H9 (cell line): ENCODE measurements at regions not wholly inside any gene's neighbourhood (a gene's known extent, or its start where the extent isn't known, plus 50 kb on each side); places are given as distances from the start of the nearest gene placed in this dataset.
A peak's percentile ranks its signal among the peaks of the same experiment; 100 is the strongest.

Source experiments
- DNase-seq: peaks from one replicate; pipeline ENCODE4 v3.0.0-alpha.2; 2017
- H2AFZ ChIP-seq: one replicate; pipeline ENCODE4 v1.6.1; 2013; ENCODE audit warnings: mild to moderate bottlenecking, low read length, control low read depth, moderate library complexity
- H2AK5ac ChIP-seq: 2 replicates; pipeline ENCODE4 v1.6.1; 2013; ENCODE audit warnings: low read length, control low read depth, mixed read lengths; ENCODE audit not compliant: insufficient read length
- H2BK120ac ChIP-seq: one replicate; pipeline ENCODE4 v1.6.1; 2013; ENCODE audit warnings: low read depth, mild to moderate bottlenecking, low read length, control low read depth, inconsistent platforms; ENCODE audit not compliant: poor library complexity, severe bottlenecking
- H2BK12ac ChIP-seq: 2 replicates; pipeline ENCODE4 v1.6.1; 2013; ENCODE audit warnings: low read length, control low read depth, mixed read lengths, low read depth; ENCODE audit not compliant: insufficient read length
- H2BK15ac ChIP-seq: 2 replicates; pipeline ENCODE4 v1.6.1; 2013; ENCODE audit warnings: low read depth, low read length, control low read depth
- H2BK20ac ChIP-seq: one replicate; pipeline ENCODE4 v1.6.1; 2013; ENCODE audit warnings: low read depth, mild to moderate bottlenecking, low read length, control low read depth, inconsistent platforms; ENCODE audit not compliant: poor library complexity, severe bottlenecking
- H2BK5ac ChIP-seq: 2 replicates; pipeline ENCODE4 v1.6.1; 2013; ENCODE audit warnings: low read length, control low read depth, mixed read lengths; ENCODE audit not compliant: insufficient read length
- H3K14ac ChIP-seq: 2 replicates; pipeline ENCODE4 v1.6.1; 2013; ENCODE audit warnings: low read length, control low read depth; ENCODE audit not compliant: insufficient read depth
- H3K18ac ChIP-seq: 2 replicates; pipeline ENCODE4 v1.6.1; 2013; ENCODE audit warnings: low read depth, mild to moderate bottlenecking, mixed read lengths, low read length, control low read depth; ENCODE audit not compliant: insufficient read length
- H3K23ac ChIP-seq: 2 replicates; pipeline ENCODE4 v1.6.1; 2013; ENCODE audit warnings: low read length, control low read depth, mixed read lengths, low read depth; ENCODE audit not compliant: insufficient read length
- H3K23me2 ChIP-seq: 2 replicates; pipeline ENCODE4 v1.6.1; 2013; ENCODE audit warnings: low read depth, mild to moderate bottlenecking, mixed read lengths, low read length, control low read depth; ENCODE audit not compliant: insufficient read length, poor library complexity, severe bottlenecking
- H3K27ac ChIP-seq: 2 replicates; pipeline ENCODE4 v1.5.1; 2013; ENCODE audit warnings: low read length, control low read depth, mixed read lengths, low read depth; ENCODE audit not compliant: insufficient read length
- H3K27me3 ChIP-seq: 2 replicates; pipeline ENCODE4 v1.6.1; 2013; ENCODE audit warnings: low read length, control low read depth, inconsistent platforms; ENCODE audit not compliant: insufficient read depth
- H3K4ac ChIP-seq: 2 replicates; pipeline ENCODE4 v1.6.1; 2013; ENCODE audit warnings: low read depth, mild to moderate bottlenecking, control low read depth, inconsistent platforms, low read length, moderate library complexity
- H3K4me1 ChIP-seq: 2 replicates; pipeline ENCODE4 v1.6.1; 2013; ENCODE audit warnings: low read length, control low read depth, inconsistent platforms; ENCODE audit not compliant: insufficient read depth
- H3K4me2 ChIP-seq: 2 replicates; pipeline ENCODE4 v1.6.1; 2013; ENCODE audit warnings: low read length, control low read depth, mixed read lengths; ENCODE audit not compliant: insufficient read length, insufficient read depth
- H3K56ac ChIP-seq: 2 replicates; pipeline ENCODE4 v1.6.1; 2013; ENCODE audit warnings: low read depth, mild to moderate bottlenecking, mixed read lengths, low read length, control low read depth; ENCODE audit not compliant: insufficient read length
- H3K79me1 ChIP-seq: 2 replicates; pipeline ENCODE4 v1.6.1; 2013; ENCODE audit warnings: low read depth, mild to moderate bottlenecking, moderate library complexity, low read length, control low read depth, inconsistent platforms; ENCODE audit not compliant: insufficient read depth, poor library complexity, severe bottlenecking
- H3K79me2 ChIP-seq: 2 replicates; pipeline ENCODE4 v1.6.1; 2013; ENCODE audit warnings: low read length, control low read depth, inconsistent platforms; ENCODE audit not compliant: insufficient read depth
- H3K9ac ChIP-seq: 2 replicates; pipeline ENCODE4 v1.6.1; 2013; ENCODE audit warnings: low read length, control low read depth, mixed read lengths; ENCODE audit not compliant: insufficient read length; ENCODE audit errors: extremely low read depth
- H3K9me3 ChIP-seq: one replicate; pipeline ENCODE4 v1.6.1; 2013; ENCODE audit warnings: low read depth, low read length, inconsistent platforms; ENCODE audit not compliant: control insufficient read depth
- H3T11ph ChIP-seq: one replicate; pipeline ENCODE4 v1.6.1; 2013; ENCODE audit warnings: mild to moderate bottlenecking, low read length, control low read depth, inconsistent platforms
- H4K20me1 ChIP-seq: one replicate; pipeline ENCODE4 v1.6.1; 2013; ENCODE audit not compliant: control insufficient read depth, insufficient read length, insufficient read depth
- H4K5ac ChIP-seq: 2 replicates; pipeline ENCODE4 v1.6.1; 2013; ENCODE audit warnings: low read depth, mild to moderate bottlenecking, mixed read lengths, low read length, control low read depth; ENCODE audit not compliant: insufficient read length
- H4K8ac ChIP-seq: replicated peaks from 2 replicates; pipeline ENCODE4 v1.6.1; 2013; ENCODE audit warnings: low read length, control low read depth, mixed read lengths, low read depth; ENCODE audit not compliant: insufficient read length
- H4K91ac ChIP-seq: 2 replicates; pipeline ENCODE4 v1.6.1; 2013; ENCODE audit warnings: low read depth, mild to moderate bottlenecking, moderate library complexity, mixed read lengths, low read length, control low read depth; ENCODE audit not compliant: insufficient read length
- H3K27ac Mint-ChIP-seq, 3 experiments: 2 replicates in 2 of 3; 3 replicates in 1 of 3; pipeline ENCODE4 v1.8.0; 2020 to 2021; ENCODE audit warnings: mixed read lengths in 3 of 3, mild to moderate bottlenecking in 1 of 3, moderate library complexity in 1 of 3
- H3K27me3 Mint-ChIP-seq: 2 replicates; pipeline ENCODE4 v1.8.0; 2021; ENCODE audit warnings: low read depth, mild to moderate bottlenecking, moderate library complexity, mixed read lengths
- H3K36me3 Mint-ChIP-seq, 3 experiments: 2 replicates in 2 of 3; 3 replicates in 1 of 3; pipeline ENCODE4 v1.8.0; 2020 to 2021; ENCODE audit warnings: low read depth in 3 of 3, mixed read lengths in 3 of 3; ENCODE audit not compliant: insufficient read depth in 1 of 3
- H3K4me1 Mint-ChIP-seq, 2 experiments: 2 replicates each; pipeline ENCODE4 v1.8.0; 2020; ENCODE audit warnings: mixed read lengths in 2 of 2
- H3K4me3 Mint-ChIP-seq, 2 experiments: 2 replicates in 1 of 2; 3 replicates in 1 of 2; pipeline ENCODE4 v1.8.0; 2020 to 2021; ENCODE audit warnings: mild to moderate bottlenecking in 2 of 2, mixed read lengths in 2 of 2, moderate library complexity in 1 of 2
- H3K9me3 Mint-ChIP-seq, 2 experiments: 2 replicates in 1 of 2; 3 replicates in 1 of 2; pipeline ENCODE4 v1.8.0; 2020; ENCODE audit warnings: mild to moderate bottlenecking in 2 of 2, mixed read lengths in 2 of 2, moderate library complexity in 1 of 2
- WGBS: extraction: QIAGEN DNeasy Blood & Tissue Kit; methylation state at CpG from one replicate; pipeline ENCODE4 v1.1.7; 2013; ENCODE audit warnings: missing lambda C conversion rate, low lambda C conversion rate, mixed read lengths; ENCODE audit not compliant: insufficient read length; ENCODE audit errors: extremely low coverage; 5-methylcytosine and 5-hydroxymethylcytosine counted together
- TF ChIP-seq, protein P1 (sequence below): fragments of 200-600 bp; sonication (generic); conservative IDR thresholded peaks from 3 replicates; pipeline ENCODE4 v1.8.0; 2021; ENCODE audit warnings: antibody characterized with exemption, mild to moderate bottlenecking

DNA sequence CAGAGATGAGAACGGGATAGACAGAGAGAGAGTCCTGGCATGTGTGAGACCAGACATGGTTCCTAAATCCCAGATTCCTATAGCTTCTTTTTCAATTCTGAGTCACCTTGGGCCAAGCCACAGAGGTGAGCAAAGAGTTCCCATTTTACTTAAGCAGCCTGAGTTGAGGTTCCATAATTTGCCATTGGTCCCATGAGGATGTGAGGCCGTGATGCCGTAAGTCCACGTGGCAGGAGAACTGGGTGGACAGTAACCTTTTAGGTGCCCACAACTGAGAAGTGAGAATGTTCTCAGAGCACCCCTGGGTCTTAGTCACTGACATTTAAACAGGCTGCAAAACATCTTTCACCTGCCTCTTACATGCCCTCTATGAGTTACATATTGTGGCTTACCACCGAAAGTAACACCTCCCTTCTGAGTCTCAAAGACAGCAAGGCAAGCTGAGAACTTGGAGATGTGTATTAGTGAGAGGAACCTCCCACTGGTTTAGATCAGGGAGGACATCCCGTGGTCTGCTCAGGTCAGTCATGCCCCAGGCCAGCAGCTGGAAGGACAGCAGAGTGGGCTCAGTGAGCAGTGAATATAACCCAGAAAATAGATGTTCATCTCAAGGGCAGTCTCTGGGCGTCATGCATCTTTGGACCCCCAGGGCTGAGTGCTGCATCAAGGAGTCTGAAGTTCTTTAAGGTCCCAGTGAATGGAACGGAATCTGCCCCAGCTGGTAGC is 127.9 kb upstream of the LGALSL start:
- no peak overlapping the region for H3K56ac ChIP-seq
- H3K79me2 ChIP-seq, result no peaks in the 10 kb centered on the region
- H4K20me1 ChIP-seq, result no peaks in the 10 kb centered on the region
- H4K91ac ChIP-seq, result no peak overlapping the region
- peaks cover 7% of the 10 kb centered on the region; the same call in 1 of the 2 replicates for H3K4me1 ChIP-seq
- no peak overlapping the region for H2BK120ac ChIP-seq
- no peak overlapping the region for H2BK5ac ChIP-seq
- Mint-ChIP-seq H3K4me3 (no peak overlapping the region; a peak in 1 of 5 replicates), H3K9me3 (peaks cover 0 to 4% of the 10 kb centered on the region in 2 experiments; a peak in 2 of 5 replicates), H3K27me3 (peaks cover 7% of the 10 kb centered on the region), H3K27ac (peak overlapping the region in 1 of 3 experiments; percentile 42; a peak in 1 of 7 replicates), H3K4me1 (peaks cover 54 to 63% of the 10 kb centered on the region in 2 experiments), H3K36me3 (peaks cover 0 to 5% (median 0%) of the 10 kb centered on the region in 3 experiments; a peak in 3 of 7 replicates)
- H3T11ph ChIP-seq, result no peak overlapping the region
- no peak overlapping the region for H2AK5ac ChIP-seq
- H2BK20ac ChIP-seq, result no peak overlapping the region
- WGBS, result no CpG with 5 or more reads among the region's 8 CpGs
- TF ChIP-seq, protein P1, sequence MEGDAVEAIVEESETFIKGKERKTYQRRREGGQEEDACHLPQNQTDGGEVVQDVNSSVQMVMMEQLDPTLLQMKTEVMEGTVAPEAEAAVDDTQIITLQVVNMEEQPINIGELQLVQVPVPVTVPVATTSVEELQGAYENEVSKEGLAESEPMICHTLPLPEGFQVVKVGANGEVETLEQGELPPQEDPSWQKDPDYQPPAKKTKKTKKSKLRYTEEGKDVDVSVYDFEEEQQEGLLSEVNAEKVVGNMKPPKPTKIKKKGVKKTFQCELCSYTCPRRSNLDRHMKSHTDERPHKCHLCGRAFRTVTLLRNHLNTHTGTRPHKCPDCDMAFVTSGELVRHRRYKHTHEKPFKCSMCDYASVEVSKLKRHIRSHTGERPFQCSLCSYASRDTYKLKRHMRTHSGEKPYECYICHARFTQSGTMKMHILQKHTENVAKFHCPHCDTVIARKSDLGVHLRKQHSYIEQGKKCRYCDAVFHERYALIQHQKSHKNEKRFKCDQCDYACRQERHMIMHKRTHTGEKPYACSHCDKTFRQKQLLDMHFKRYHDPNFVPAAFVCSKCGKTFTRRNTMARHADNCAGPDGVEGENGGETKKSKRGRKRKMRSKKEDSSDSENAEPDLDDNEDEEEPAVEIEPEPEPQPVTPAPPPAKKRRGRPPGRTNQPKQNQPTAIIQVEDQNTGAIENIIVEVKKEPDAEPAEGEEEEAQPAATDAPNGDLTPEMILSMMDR, result no peak
- H3K4ac ChIP-seq, result no peak overlapping the region
- no peak overlapping the region for H3K9ac ChIP-seq
- H3K79me1 ChIP-seq, result no peaks in the 10 kb centered on the region
- no peak overlapping the region for H3K18ac ChIP-seq
- no peak overlapping the region for H4K8ac ChIP-seq
- no peak overlapping the region for H3K14ac ChIP-seq
- no peak overlapping the region for H2BK12ac ChIP-seq
- H2AFZ ChIP-seq, result no peak overlapping the region
- H3K27me3 ChIP-seq, result no peaks in the 10 kb centered on the region; the same call in 1 of the 2 replicates
- no peak overlapping the region for H3K27ac ChIP-seq
- no peaks in the 10 kb centered on the region for H3K9me3 ChIP-seq
- H4K5ac ChIP-seq, result no peak overlapping the region
- no peak for DNase-seq
- H3K23me2 ChIP-seq, result no peaks in the 10 kb centered on the region
- H3K23ac ChIP-seq, result no peak overlapping the region
- H2BK15ac ChIP-seq, result no peak overlapping the region
- no peak overlapping the region for H3K4me2 ChIP-seq
